NCI-H460 (cell line): ENCODE measurements at regions not wholly inside any gene's neighbourhood (a gene's known extent, or its start where the extent isn't known, plus 50 kb on each side); places are given as distances from the start of the nearest gene placed in this dataset.
"Not testable (repeated sequence)": the region's sequence is repeated elsewhere in the genome, so short reads cannot be mapped to it uniquely, and the experiment has no call there.

Experiments
- DNase-seq: peaks from one replicate; pipeline ENCODE4 v3.0.0-alpha.2; 2016; ENCODE audit warnings: low read depth; ENCODE audit errors: extremely low read depth

DNA sequence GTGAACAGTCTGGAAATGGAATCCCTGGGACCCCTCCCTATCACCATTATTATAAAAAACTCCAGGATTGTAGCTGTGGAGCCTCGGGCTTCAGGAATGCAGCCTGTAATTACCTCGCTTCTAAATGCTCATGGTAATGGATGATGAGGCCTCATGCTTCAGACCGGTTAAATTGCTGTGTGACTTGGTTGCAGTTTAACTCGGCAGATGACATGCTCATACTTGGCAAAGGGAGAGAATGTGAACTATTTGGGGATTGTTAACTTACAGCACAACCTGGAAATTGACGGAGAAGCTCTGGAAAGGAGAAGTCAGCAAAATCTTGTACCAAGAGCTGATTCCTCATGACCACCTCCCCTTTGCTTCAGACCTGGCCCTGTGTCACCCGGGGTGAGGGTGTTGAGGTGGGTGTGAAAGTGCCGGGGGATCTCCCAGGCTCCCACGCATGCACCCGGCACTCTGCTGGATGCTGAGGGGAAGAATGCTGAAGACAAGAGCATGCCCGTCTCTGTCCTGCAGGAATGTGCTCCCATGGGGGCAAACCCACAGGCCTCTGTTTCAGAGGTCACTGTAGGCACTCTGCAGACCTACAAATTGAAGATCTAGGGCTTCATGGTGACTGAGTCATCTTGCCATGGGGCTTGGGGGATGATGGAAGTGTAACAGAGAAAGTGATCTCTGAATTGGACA lies 364.8 kb downstream of the RPS6KC1 start:
- no peak for DNase-seq

- DNase-seq = no peak
These were observed 365.6 kb downstream of the RPS6KC1 start for GRCh38 chr1:213416461-213417224.

DNA sequence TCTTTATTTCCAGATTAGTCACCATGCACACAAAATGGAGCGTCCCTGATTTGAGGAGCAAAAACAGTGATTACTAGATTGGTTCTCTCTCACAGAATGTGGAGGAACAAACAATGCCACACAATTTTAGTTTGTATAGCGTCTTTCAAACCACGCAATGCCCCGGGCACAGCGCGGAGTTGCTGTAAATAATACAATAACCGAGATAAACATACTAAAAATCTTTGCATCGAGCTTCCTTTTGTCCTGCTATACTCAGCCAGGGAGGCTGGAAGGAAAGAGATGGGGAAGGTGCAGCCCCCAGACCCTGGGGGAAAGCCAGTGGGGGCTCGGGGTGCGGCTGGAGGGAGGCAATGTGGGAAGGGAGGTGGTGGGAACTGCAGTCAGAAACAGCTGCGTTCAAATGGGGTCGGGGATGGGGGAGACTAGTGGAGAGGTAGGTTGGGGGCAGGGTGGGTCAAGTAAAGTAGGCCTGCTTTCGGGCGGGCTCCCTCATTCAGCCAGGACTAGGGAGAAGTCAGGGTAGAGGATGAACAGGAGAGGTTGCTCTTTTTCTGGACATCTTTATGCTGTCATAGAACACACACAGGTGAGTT lies 366.3 kb downstream of the RPS6KC1 start:
- DNase-seq = no peak

DNA sequence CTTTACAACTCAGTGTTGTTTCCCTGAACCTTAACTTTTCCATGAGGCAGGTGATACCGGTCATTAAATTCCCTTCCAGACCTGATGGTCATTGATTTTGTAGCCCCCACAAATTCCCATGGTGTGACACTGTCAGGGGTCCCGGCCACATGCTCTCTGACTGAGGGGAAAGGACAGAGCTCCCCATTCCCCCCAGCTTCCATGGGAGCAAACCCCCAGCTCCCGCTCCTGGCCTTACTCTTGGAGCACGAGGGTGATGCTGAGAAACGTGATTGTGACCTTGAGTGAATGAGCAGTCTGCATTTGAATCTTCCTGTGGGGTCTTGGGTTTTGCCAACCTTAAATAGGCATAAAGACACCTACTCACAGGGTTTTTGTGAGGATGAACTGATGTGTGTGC lies 366.8 kb downstream of the RPS6KC1 start:
- DNase-seq = no peak

DNA sequence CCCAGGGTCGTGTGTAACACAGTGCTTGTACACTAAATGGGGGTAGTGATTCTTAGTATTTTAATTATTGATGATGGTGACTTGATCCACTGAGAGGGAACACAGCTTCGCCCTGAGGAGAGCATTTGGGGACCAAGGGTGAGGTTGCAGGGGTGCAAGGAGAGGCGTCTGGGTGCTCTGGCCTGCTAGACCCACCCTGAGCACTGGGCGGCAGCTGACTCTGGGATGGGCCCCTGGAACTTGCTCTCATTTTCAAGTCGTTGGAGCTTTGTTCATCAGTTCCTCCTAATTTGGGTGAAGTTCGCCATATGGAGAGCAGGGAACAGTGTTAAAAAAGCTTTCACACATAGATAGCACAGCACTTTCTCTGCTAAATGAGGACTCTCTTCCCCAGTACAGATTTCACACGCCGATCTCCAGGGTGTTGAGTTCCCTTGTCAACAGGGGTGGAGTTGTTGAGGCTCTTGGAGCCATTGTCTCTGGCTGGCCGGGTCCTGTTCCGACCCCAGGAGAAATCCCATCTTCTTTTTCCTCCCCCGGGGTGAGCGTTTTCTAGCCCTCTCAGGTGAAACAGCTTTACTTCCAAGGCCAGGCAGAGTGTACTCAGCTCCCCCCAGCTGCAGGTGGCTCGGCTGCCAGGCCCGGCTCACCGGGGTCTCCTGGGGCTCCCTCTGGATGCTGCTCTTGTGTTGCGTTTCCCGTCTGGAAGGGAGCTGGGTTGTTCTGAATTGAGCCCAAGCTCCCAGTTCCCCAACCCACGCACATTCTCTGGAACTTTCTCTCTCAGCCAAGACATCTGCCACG lies 367.4 kb downstream of the RPS6KC1 start:
- no peak for DNase-seq

DNA sequence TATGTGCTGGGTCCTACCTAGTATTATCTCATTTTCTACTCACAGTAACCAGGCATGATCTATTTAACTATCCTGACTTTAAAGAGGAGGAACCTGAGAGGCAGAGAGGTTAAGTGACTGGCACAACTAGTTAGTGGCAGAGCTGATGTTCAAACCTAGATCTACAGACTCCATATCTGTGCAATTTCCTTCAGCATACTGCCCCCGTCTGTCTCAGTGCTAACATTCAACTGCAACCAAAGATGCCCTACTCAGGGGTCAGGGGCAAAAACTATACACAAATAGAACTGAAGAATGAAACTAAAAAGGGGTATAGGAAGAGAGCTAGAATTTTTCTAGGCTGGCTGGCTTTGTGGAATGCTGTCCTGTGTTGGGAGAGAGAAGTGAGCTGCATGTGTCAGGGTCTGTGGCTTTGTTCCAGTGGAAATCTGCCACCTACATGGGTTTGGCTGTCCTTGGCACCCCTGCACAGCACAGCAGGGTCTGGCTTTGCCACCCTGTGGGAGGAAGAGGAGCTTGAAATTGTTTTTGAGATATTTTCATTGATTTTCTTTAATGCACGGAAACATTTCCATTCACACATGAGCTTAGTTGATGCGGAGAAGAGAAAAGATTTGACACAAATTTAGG lies 368.5 kb downstream of the RPS6KC1 start:
- no peak for DNase-seq

DNA sequence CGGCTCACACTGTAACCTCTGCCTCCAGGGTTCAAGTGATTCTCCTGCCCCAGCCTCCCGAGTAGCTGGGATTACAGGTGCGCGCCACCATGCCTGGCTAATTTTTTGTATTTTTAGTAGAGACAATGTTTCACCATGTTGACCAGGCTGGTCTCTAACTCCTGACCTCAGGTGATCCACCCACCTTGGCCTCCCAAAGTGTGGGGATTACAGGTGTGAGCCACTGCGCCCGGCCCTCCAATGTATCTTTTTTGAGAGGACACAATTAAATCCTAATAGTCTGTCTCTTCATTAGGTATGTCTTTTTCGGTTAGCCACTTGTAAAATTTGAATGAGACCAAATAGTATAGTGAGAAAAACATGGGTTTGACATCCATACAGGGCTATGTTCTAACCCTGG lies 370.1 kb downstream of the RPS6KC1 start:
- not testable (repeated sequence) for DNase-seq

DNA sequence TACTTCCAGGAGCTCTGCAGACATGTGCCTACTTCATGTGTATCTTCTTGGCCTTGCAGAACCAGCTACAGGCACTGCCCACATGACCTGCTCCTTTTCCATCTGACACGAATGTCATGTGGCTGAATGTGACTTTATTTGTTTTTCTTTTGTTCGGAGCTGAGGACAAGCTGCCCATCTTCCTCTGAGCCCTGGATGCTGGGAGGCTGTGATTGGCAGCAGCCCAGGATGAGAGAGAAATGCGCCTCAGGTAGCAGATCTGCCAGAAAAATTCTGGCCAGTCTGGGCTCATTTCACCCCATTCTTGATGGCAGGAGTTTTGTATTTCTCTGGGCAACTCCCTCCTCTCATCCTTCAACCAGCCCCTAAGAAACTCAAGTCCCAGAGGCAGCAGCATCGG lies 372.0 kb downstream of the RPS6KC1 start:
- DNase-seq = no peak

GRCh38 chr1:213423605-213424004 lies 372.6 kb downstream of the RPS6KC1 start:
- no peak for DNase-seq

DNA sequence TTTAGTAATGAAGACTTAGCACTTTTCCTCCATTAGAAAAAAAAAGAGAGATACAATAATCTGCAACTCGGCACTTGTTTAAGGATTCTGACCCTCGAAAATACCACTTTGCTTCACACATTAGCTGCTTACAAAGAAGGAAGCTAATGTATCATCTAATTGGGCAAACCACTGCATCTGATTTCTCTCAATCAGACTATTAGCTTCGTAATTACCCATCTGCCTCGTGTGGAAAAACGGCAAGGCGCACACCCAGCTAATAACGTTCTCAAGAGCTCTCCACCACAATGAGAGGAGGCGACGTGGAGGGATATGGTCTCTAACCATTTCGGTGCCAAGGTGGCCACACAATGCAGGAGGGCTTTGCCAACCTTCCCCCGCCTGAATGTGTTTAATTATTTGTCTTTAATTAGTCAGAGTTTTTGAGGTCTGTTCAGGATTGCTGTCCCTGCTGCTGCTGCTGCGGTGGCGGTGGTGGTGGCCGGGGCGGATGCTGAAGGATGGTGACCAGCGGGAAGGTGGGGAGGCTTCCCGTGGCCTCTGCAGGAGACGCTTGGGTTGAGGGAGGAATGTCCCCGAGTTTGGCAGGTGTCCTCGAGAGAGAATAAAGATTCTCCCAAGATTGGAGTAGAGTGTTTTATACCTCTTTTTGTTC lies 374.5 kb downstream of the RPS6KC1 start:
- DNase-seq = no peak

DNA sequence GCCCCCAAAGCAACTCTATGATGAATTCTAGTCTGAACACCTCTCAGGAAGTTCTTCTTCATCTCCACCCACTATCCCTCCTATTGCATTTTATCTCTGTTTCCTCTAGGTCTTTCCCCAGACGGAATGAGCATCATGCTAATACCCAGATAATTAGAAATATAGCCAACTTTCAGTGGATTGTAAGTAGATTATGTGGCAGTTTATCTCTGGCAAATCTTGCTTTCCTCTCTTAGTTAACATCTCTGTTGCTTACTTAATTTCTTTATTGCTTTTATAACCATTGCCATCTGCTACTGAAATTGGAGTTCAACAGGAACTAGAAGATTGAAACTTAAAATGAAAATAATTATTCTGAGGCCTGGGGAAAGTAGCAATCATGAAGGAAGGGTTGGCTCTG lies 378.6 kb downstream of the RPS6KC1 start:
- DNase-seq = no peak

DNA sequence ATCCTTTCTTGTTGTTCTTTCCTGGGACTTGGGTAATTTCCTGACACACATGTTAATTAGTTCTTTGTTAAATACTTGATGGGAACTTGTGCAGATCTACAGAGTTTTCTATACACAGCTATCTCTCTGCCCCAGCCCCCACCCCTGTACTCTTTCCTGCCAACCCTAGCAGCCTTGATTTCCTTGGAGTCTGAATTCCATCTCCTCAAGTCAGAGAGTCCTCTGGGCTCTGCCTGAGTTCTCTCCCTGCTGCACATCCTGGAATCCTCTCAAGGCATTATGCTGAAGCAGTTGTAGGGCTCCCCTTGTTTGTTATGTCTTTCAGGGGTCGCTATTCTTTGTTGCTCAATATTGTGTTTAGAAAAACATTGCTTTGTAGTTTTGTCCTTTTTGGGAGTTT lies 384.7 kb downstream of the RPS6KC1 start:
- DNase-seq = no peak

GRCh38 chr1:213438339-213438738 lies 387.3 kb downstream of the RPS6KC1 start:
- no peak for DNase-seq

DNA sequence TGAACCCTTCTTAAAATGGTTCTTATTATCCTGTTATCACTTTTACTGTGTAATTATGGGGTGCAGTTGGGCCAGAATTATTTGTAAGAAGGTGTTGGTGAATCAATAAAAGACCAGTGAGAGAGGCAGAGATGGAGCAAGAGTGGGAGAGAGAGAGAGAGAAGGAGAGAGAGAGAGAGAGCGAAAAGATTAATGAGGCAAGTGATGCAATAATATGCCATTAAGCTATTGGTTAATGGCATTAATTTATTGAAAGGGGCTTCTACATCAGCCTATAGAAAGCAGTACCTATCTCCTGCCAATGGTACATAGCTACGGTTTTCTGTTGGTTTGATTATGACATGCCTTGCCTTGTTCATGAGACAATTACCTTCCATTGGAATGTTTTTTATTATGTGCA lies 388.7 kb downstream of the RPS6KC1 start:
- no peak for DNase-seq

DNA sequence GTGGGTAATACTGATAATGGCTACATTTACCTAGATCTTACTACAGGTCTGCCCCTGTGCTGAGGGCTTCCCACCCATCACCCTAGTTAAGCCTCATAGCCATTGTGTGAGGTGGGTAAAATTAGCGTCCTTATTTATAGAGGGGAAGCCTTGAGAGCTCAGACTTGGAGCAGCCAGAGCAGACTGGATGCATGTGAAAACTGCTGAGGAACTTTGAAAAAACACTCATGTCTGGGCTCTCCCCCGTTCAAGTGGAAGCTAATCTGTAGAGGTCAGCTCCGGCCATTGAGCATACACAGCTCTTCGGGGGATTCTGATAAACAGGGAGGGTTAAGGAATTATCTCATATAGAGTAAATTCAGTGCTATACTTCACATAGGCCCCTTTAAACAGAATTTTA lies 389.7 kb downstream of the RPS6KC1 start:
- DNase-seq = no peak

- DNase-seq = no peak
These were observed 392.4 kb downstream of the RPS6KC1 start for GRCh38 chr1:213443415-213443814.

GRCh38 chr1:213444224-213444623 lies 393.2 kb downstream of the RPS6KC1 start:
- no peak for DNase-seq

DNA sequence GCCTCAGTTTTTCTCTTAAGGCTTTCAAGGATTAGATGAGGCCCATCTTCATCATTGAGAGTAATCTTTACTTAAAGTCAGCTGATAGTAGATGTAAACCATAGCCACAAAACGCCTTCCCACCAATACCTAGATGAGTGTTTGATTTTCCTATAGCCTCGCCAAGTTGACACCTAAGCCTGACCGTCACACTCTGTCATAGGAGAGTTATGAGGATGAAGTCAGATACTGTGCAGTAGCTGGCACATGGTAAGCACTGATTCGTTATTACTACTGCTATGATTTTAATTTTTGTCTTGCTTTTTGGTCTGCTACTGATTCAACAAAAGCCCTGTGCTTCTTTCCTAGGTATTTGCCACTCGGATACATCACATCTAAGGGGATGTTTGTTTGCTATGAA lies 395.5 kb downstream of the RPS6KC1 start:
- DNase-seq = no peak

DNA sequence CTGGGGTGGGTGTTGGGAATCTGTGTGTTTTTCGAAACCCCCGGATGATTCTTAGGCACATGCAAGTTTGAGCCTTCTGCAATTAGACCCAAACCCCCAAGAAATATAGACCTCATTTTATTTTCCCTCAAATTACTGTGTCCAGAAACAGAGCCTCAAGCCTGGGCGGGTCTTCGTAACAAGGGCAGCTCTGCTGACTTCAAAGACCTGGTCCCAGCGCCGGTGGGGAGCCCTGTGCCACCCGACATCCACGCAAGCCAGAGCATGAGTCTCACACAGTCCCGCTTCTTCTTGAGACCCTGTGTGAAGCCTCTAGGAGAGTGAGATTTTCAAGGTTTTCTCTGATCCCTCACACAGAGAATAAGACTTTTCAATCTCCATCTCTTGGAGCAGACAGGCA lies 397.3 kb downstream of the RPS6KC1 start:
- DNase-seq = no peak

GRCh38 chr1:213448776-213449175 lies 397.7 kb downstream of the RPS6KC1 start:
- no peak for DNase-seq
